B cell (primary cell): ENCODE measurements at regions not wholly inside any gene's neighbourhood (a gene's known extent, or its start where the extent isn't known, plus 50 kb on each side); places are given as distances from the start of the nearest gene placed in this dataset.

Experiments
- EZH2 ChIP-seq: IDR thresholded peaks from 2 replicates; pipeline ENCODE4 v1.6.1; 2012; ENCODE audit warnings: borderline replicate concordance, low read depth, mild to moderate bottlenecking, moderate library complexity, low read length; ENCODE audit not compliant: insufficient read depth, poor library complexity, severe bottlenecking
- TF ChIP-seq, protein P1 (sequence below): fragments of 200-600 bp; IDR thresholded peaks from one replicate; pipeline ENCODE4 v1.8.0; 2022; ENCODE audit warnings: antibody characterized with exemption, mild to moderate bottlenecking

DNA sequence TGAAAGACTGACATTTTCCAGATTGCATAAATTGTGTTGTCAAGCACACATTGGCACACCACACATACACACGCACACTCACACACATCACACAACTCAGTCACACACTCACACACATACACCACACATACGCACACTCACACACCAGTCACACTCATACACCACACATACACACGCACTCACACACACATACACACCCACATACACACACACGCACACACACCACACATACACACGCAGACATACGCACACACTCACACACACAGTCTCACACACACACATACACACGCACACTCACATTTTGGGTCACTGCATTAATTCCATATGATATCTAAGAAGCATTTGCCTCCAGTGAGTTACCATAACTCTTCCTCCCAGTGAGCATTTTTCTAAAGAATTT is 578.3 kb upstream of the FRG1 start:
- TF ChIP-seq, protein P1, sequence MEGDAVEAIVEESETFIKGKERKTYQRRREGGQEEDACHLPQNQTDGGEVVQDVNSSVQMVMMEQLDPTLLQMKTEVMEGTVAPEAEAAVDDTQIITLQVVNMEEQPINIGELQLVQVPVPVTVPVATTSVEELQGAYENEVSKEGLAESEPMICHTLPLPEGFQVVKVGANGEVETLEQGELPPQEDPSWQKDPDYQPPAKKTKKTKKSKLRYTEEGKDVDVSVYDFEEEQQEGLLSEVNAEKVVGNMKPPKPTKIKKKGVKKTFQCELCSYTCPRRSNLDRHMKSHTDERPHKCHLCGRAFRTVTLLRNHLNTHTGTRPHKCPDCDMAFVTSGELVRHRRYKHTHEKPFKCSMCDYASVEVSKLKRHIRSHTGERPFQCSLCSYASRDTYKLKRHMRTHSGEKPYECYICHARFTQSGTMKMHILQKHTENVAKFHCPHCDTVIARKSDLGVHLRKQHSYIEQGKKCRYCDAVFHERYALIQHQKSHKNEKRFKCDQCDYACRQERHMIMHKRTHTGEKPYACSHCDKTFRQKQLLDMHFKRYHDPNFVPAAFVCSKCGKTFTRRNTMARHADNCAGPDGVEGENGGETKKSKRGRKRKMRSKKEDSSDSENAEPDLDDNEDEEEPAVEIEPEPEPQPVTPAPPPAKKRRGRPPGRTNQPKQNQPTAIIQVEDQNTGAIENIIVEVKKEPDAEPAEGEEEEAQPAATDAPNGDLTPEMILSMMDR = no peak
- no peak for TF ChIP-seq EZH2
